ENCODE measurements at regions not wholly inside any gene's neighbourhood (a gene's known extent, or its start where the extent isn't known, plus 50 kb on each side); places are given as distances from the start of the nearest gene placed in this dataset.

GRCh38 chr15:55060836-55061235 is 135.9 kb downstream of the RSL24D1 start:
- no peaks in the 10 kb centered on the region for H3K36me3 ChIP-seq
- H3K4me1 ChIP-seq = no peaks in the 10 kb centered on the region
- no peak for TF ChIP-seq CTCF (IDR thresholded peaks at IDR 0.05)
- no peaks in the 10 kb centered on the region for H3K27me3 ChIP-seq
- H3K27ac ChIP-seq = no peak overlapping the region
- DNase-seq (no peak), ATAC-seq (no peak)
- no peak overlapping the region for H3K4me3 ChIP-seq
- H3K9me3 ChIP-seq = peaks cover 0 to 9% of the 10 kb centered on the region in 2 donors
- intact Hi-C loops (cut with DNase I) = no loop called here

DNA sequence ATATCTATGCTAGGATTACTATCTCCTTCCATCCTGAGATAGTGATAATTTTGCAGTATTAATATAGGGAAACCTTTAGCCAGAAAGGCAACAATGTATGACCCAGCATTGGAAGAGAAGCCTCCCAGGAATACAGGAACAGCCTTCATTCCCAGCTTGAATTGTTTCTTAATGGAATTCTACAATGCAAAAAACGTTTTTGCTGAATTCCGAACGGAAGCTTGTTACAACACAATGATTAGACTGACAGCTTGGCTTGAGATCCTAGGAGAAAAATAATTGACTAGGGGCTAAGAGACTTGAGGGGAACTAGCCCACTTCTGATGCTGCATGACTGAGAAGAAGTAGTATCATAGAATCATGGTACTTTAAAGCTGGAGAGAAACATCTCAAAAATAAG is 140.2 kb downstream of the RSL24D1 start:
- DNase-seq (no peak), ATAC-seq (no peak)
- H3K4me3 ChIP-seq = no peak overlapping the region
- no peaks in the 10 kb centered on the region for H3K36me3 ChIP-seq
- no peak for TF ChIP-seq CTCF (IDR thresholded peaks at IDR 0.05)
- no peaks in the 10 kb centered on the region for H3K9me3 ChIP-seq
- no peaks in the 10 kb centered on the region for H3K27me3 ChIP-seq
- H3K4me1 ChIP-seq = no peaks in the 10 kb centered on the region
- intact Hi-C loops (cut with DNase I) = no loop called here
- H3K27ac ChIP-seq = no peak overlapping the region

DNA sequence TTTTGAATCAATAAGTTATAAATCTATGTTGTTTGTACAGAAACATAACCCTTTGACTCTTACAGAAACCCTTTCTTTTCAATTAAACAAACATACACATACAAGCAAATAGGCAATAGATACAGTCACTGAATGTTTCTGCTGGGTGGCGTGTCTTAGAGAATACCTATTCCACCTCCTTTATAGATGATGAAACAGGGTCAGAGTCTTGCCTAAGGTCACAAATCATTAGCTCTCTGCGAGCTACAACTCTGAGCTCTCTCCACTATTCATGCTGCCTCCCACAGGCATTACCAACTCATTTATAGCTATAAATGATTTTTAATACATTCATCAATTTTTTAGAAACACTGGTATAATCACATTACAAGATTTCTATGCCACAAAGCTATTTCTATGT is 152.6 kb downstream of the RSL24D1 start:
- Histone ChIP-seq H3K36me3 (no peaks in the 10 kb centered on the region), H3K4me1 (no peaks in the 10 kb centered on the region)

GRCh38 chr15:55037071-55037470 is 159.7 kb downstream of the RSL24D1 start:
- no peak for ATAC-seq

More for the DNA sequence above, 152.6 kb downstream of the RSL24D1 start:
- H3K9me3 ChIP-seq = no peaks in the 10 kb centered on the region
- H3K4me3 ChIP-seq = no peak overlapping the region
- intact Hi-C loops (cut with DNase I) = no loop called here
- DNase-seq (no peak), ATAC-seq (no peak)
- no peak for TF ChIP-seq CTCF (IDR thresholded peaks at IDR 0.05)
- no peak overlapping the region for H3K27ac ChIP-seq
- peaks cover 0 to 5% of the 10 kb centered on the region in 2 donors for H3K27me3 ChIP-seq

DNA sequence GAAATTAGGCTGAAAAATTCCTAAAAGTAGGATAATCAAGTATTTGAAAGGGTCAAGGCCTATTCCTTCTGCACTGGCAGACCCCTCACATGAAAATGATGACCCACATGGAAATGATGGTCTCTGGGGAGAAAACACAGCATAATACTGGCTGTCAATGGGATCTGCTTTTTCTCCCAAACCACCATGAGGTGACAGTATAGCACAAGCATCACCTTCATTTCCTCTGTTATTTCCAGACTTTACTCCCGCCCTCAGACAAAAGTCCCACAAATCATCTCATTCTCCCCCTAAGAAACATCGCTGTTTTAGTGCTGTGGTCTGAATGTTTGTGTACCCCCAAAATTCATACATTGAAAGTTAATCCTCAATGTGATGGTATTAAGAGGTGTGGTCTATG is 161.0 kb downstream of the RSL24D1 start:
- no peaks in the 10 kb centered on the region for H3K4me1 ChIP-seq
- H3K27me3 ChIP-seq = no peaks in the 10 kb centered on the region
- H3K27ac ChIP-seq = no peak overlapping the region
- no peaks in the 10 kb centered on the region for H3K36me3 ChIP-seq
- intact Hi-C loops (cut with DNase I) = no loop called here
- ATAC-seq (no peak), DNase-seq (no peak)
- no peak for TF ChIP-seq CTCF (IDR thresholded peaks at IDR 0.05)
- H3K4me3 ChIP-seq = no peak overlapping the region
- H3K9me3 ChIP-seq = no peaks in the 10 kb centered on the region

More at GRCh38 chr15:55037071-55037470, 159.7 kb downstream of the RSL24D1 start:
- no peak for DNase-seq
- Histone ChIP-seq H3K27ac (no peak overlapping the region), H3K27me3 (no peaks in the 10 kb centered on the region), H3K4me3 (no peak overlapping the region), H3K36me3 (no peaks in the 10 kb centered on the region), H3K9me3 (no peaks in the 10 kb centered on the region), H3K4me1 (no peaks in the 10 kb centered on the region)
- intact Hi-C loops (cut with DNase I) = no loop called here
- TF ChIP-seq CTCF (IDR thresholded peaks at IDR 0.05) = no peak
